SW480 (cell line): ENCODE measurements at regions not wholly inside any gene's neighbourhood (a gene's known extent, or its start where the extent isn't known, plus 50 kb on each side); places are given as distances from the start of the nearest gene placed in this dataset.
"Not testable (repeated sequence)": the region's sequence is repeated elsewhere in the genome, so short reads cannot be mapped to it uniquely, and the experiment has no call there.

ENCODE experiments used
- DNase-seq: peaks from one replicate; pipeline ENCODE4 v3.0.0-alpha.2; 2016; ENCODE audit warnings: low spot score

- no peak for DNase-seq
Measured at GRCh38 chr3:106317141-106318055, 448.6 kb upstream of the CBLB start.

GRCh38 chr3:106321438-106321837, 452.6 kb upstream of the CBLB start:
- DNase-seq = not testable (repeated sequence)

- DNase-seq = no peak
Measured at GRCh38 chr3:106323586-106323985, 454.8 kb upstream of the CBLB start.

- DNase-seq = no peak
Measured at GRCh38 chr3:106326941-106327695, 458.3 kb upstream of the CBLB start.

- no peak for DNase-seq
Measured at GRCh38 chr3:106327696-106328025, 458.8 kb upstream of the CBLB start.

GRCh38 chr3:106328224-106328623, 459.4 kb upstream of the CBLB start:
- DNase-seq = no peak

- no peak for DNase-seq
Measured at GRCh38 chr3:106329521-106329920, 460.7 kb upstream of the CBLB start.

- DNase-seq = no peak
Measured at GRCh38 chr3:106331636-106332035, 462.8 kb upstream of the CBLB start.

- DNase-seq = no peak
Measured at GRCh38 chr3:106332129-106332528, 463.3 kb upstream of the CBLB start.

- DNase-seq = peak; percentile 27
Measured at GRCh38 chr3:106332884-106333283, 464.1 kb upstream of the CBLB start.

GRCh38 chr3:106333911-106334618, 465.3 kb upstream of the CBLB start:
- DNase-seq = no peak

GRCh38 chr3:106336619-106337018, 467.8 kb upstream of the CBLB start:
- no peak for DNase-seq

GRCh38 chr3:106337116-106337515, 468.3 kb upstream of the CBLB start:
- DNase-seq = no peak

- DNase-seq = no peak
Measured at GRCh38 chr3:106338582-106339214, 469.9 kb upstream of the CBLB start.

GRCh38 chr3:106339551-106339950, 470.7 kb upstream of the CBLB start:
- DNase-seq = no peak

- DNase-seq = no peak
Measured at GRCh38 chr3:106341087-106341486, 472.3 kb upstream of the CBLB start.

- no peak for DNase-seq
Measured at GRCh38 chr3:106341586-106342162, 472.9 kb upstream of the CBLB start.

- DNase-seq = no peak
Measured at GRCh38 chr3:106342386-106342785, 473.6 kb upstream of the CBLB start.

GRCh38 chr3:106343811-106344210, 475.0 kb upstream of the CBLB start:
- DNase-seq = no peak

- peak; percentile 12 for DNase-seq
Measured at GRCh38 chr3:106345353-106346027, 476.7 kb upstream of the CBLB start.

- DNase-seq = no peak
Measured at GRCh38 chr3:106347350-106347749, 478.5 kb upstream of the CBLB start.
